K562 (cell line): ENCODE measurements at regions not wholly inside any gene's neighbourhood (a gene's known extent, or its start where the extent isn't known, plus 50 kb on each side); places are given as distances from the start of the nearest gene placed in this dataset.

ENCODE experiments used
- CREB3 ChIP-seq: fragments of 450-650 bp; conservative IDR thresholded peaks from 2 replicates; pipeline ENCODE4 v1.6.1; 2016; ENCODE audit warnings: missing genetic modification characterization, low read depth, mild to moderate bottlenecking, missing compliant biosample characterization, moderate library complexity
- FIP1L1 ChIP-seq: fragments of 200-400 bp; formaldehyde crosslinking; IDR thresholded peaks from 2 replicates; pipeline ENCODE4 v1.6.1; 2018; ENCODE audit warnings: mild to moderate bottlenecking, low read depth, low read length; ENCODE audit not compliant: poor library complexity, severe bottlenecking
- FOXA3 ChIP-seq, 2 experiments: fragments of 450-650 bp in 1 of 2; sonication (generic) in 1 of 2; formaldehyde crosslinking; IDR thresholded peaks in 1 of 2; conservative IDR thresholded peaks in 1 of 2; 2 replicates each; pipeline versions ENCODE4 v1.4.0 to v1.8.0; 2020 to 2022; ENCODE audit warnings: mild to moderate bottlenecking in 2 of 2, missing genetic modification reagents in 1 of 2
- HNRNPK ChIP-seq: fragments of 200-400 bp; formaldehyde crosslinking; IDR thresholded peaks from one replicate; pipeline ENCODE4 v1.6.1; 2018; ENCODE audit warnings: mild to moderate bottlenecking, low read depth, low read length; ENCODE audit not compliant: poor library complexity, severe bottlenecking
- NFE2L1 ChIP-seq: fragments of 450-650 bp; IDR thresholded peaks from 2 replicates; pipeline ENCODE4 v1.6.1; 2016; ENCODE audit warnings: missing genetic modification characterization, low read depth, mild to moderate bottlenecking, missing compliant biosample characterization, moderate library complexity, borderline replicate concordance
- NFXL1 ChIP-seq: fragments of 450-650 bp; formaldehyde crosslinking; IDR thresholded peaks from 2 replicates; pipeline ENCODE4 v1.4.0; 2021; ENCODE audit warnings: mild to moderate bottlenecking
- NR1H2 ChIP-seq: sonication (generic); formaldehyde crosslinking; IDR thresholded peaks from 2 replicates; pipeline ENCODE4 v1.4.0; 2020; ENCODE audit warnings: mild to moderate bottlenecking, missing genetic modification reagents
- PBX2 ChIP-seq, 2 experiments: IDR thresholded peaks in 1 of 2; conservative IDR thresholded peaks in 1 of 2; 2 replicates each; pipeline ENCODE4 v1.6.1; 2016; ENCODE audit warnings: low read depth in 2 of 2, mild to moderate bottlenecking in 1 of 2, missing compliant biosample characterization in 1 of 2, missing genetic modification characterization in 1 of 2, moderate library complexity in 1 of 2
- PKNOX1 ChIP-seq: fragments of 450-650 bp; IDR thresholded peaks from 2 replicates; pipeline ENCODE4 v1.6.1; 2016
- RB1 ChIP-seq: fragments of 450-650 bp; IDR thresholded peaks from 2 replicates; pipeline ENCODE4 v1.6.1; 2017; ENCODE audit warnings: low read depth, mild to moderate bottlenecking
- TAF7 ChIP-seq: fragments of 450-650 bp; IDR thresholded peaks from 2 replicates; pipeline ENCODE4 v1.6.1; 2016; ENCODE audit warnings: missing genetic modification characterization, missing compliant biosample characterization
- TCF7 ChIP-seq: sonication (generic); IDR thresholded peaks from 2 replicates; pipeline ENCODE4 v1.6.1; 2016; ENCODE audit warnings: antibody characterized with exemption, borderline replicate concordance
- USF2 ChIP-seq: sonication (generic); formaldehyde crosslinking; IDR thresholded peaks from 2 replicates; pipeline ENCODE4 v1.5.0; 2020; ENCODE audit warnings: missing genetic modification reagents
- ZBTB34 ChIP-seq: fragments of 250-450 bp; sonication (Bioruptor Pico); IDR thresholded peaks from 2 replicates; pipeline ENCODE4 v1.8.0; 2021; ENCODE audit warnings: mild to moderate bottlenecking, moderate library complexity
- ZNF592 ChIP-seq: fragments of 450-650 bp; IDR thresholded peaks from 2 replicates; pipeline ENCODE4 v1.6.1; 2017; ENCODE audit warnings: antibody characterized with exemption, mild to moderate bottlenecking

- TF ChIP-seq PBX2 (CRISPR knock-in tag; IDR thresholded peaks at IDR 0.05; ENCODE audit: low read depth) (no peak), PBX2 (tag; conservative IDR thresholded peaks at IDR 0.05; ENCODE audit: low read depth) (peak; percentile 75), TCF7 (no peak), NR1H2 (CRISPR knock-in tag) (no peak), NFXL1 (CRISPR knock-in tag) (no peak), NFE2L1 (tag) (peak; percentile 40; the same call in 1 of the 2 replicates), USF2 (peak; percentile 29; the same call in 1 of the 2 replicates), PKNOX1 (peak; percentile 43; the same call in 1 of the 2 replicates), FOXA3 (CRISPR knock-in tag; conservative IDR thresholded peaks at IDR 0.05 in 1 of 2, IDR thresholded peaks at IDR 0.05 in 1 of 2) (no peak), HNRNPK (no peak), RB1 (no peak), FIP1L1 (no peak), ZBTB34 (CRISPR knock-in tag) (no peak), TAF7 (tag) (no peak), CREB3 (tag) (no peak), ZNF592 (no peak)
Observed at GRCh38 chr1:115192200-115192767, 103.0 kb upstream of the TSPAN2 start (continued).
